Thoracic aorta (tissue), 2 donors: ENCODE measurements at regions not wholly inside any gene's neighbourhood (a gene's known extent, or its start where the extent isn't known, plus 50 kb on each side); places are given as distances from the start of the nearest gene placed in this dataset.
"Not testable (repeated sequence)": the region's sequence is repeated elsewhere in the genome, so short reads cannot be mapped to it uniquely, and the experiment has no call there.

Experiments used
- ATAC-seq: fragments of 150-250 bp; one replicate; pipeline ENCODE4 v1.8.0; 2017; ENCODE audit warnings: low read depth; ENCODE audit not compliant: insufficient number of reproducible peaks, low FRiP score
- DNase-seq: peaks from one replicate; pipeline ENCODE4 v3.0.0-alpha.2; 2020; ENCODE audit warnings: low spot score
- H3K27ac ChIP-seq, 2 donors: fragments of 200-600 bp; sonication (generic); 1 replicate in 1 of 2; 2 replicates in 1 of 2; pipeline ENCODE4 v1.5.1; 2016; ENCODE audit warnings: mild to moderate bottlenecking in 2 of 2, moderate library complexity in 2 of 2
- H3K27me3 ChIP-seq: fragments of 200-600 bp; sonication (generic); replicated peaks from 2 replicates; pipeline ENCODE4 v1.6.0; 2016; ENCODE audit warnings: mild to moderate bottlenecking; ENCODE audit not compliant: insufficient read depth
- H3K36me3 ChIP-seq: fragments of 200-600 bp; sonication (generic); one replicate; pipeline ENCODE4 v1.5.1; 2016
- H3K4me1 ChIP-seq, 2 donors: fragments of 200-600 bp; sonication (generic); 1 replicate in 1 of 2; 2 replicates in 1 of 2; pipeline versions ENCODE4 v1.5.1 to v1.6.0; 2016; ENCODE audit warnings: low read depth in 2 of 2, mild to moderate bottlenecking in 1 of 2; ENCODE audit not compliant: control insufficient read depth in 1 of 2
- H3K4me3 ChIP-seq: fragments of 200-600 bp; sonication (generic); 2 replicates; pipeline ENCODE4 v1.5.1; 2016; ENCODE audit warnings: mild to moderate bottlenecking
- H3K9me3 ChIP-seq: fragments of 200-600 bp; sonication (generic); 2 replicates; pipeline ENCODE4 v1.5.1; 2016
- TF ChIP-seq, protein P1 (sequence below): fragments of 200-600 bp; sonication (generic); IDR thresholded peaks from one replicate; pipeline ENCODE4 v1.5.1; 2019; ENCODE audit warnings: antibody characterized with exemption

DNA sequence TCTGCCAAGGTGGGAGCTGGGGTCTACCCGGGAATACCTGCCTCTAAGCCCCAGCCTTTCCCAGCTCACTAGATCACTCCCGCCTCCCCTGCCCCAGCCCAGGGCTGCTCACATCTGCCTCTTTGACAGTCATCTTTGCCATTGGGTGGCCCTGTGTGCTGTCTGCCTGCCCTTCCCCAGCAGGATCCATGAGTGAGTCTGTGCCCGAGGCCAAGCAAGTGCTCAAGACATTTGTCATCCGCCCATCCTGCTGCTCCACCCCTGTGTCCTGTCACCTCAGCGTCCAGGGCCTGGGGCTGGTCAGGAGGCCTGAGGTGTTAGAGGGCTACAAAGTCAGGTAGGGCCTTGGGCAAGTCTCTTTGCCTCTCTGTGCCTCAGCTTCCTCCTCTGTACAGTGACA is 89.4 kb downstream of the LSM3 start:
- no peak overlapping the region for H3K4me3 ChIP-seq
- DNase-seq (no peak), ATAC-seq (no peak)
- H3K4me1 ChIP-seq = no peaks in the 10 kb centered on the region
- no peaks in the 10 kb centered on the region for H3K9me3 ChIP-seq
- no peaks in the 10 kb centered on the region for H3K36me3 ChIP-seq
- H3K27ac ChIP-seq = no peak overlapping the region
- no peaks in the 10 kb centered on the region for H3K27me3 ChIP-seq
- TF ChIP-seq, protein P1, sequence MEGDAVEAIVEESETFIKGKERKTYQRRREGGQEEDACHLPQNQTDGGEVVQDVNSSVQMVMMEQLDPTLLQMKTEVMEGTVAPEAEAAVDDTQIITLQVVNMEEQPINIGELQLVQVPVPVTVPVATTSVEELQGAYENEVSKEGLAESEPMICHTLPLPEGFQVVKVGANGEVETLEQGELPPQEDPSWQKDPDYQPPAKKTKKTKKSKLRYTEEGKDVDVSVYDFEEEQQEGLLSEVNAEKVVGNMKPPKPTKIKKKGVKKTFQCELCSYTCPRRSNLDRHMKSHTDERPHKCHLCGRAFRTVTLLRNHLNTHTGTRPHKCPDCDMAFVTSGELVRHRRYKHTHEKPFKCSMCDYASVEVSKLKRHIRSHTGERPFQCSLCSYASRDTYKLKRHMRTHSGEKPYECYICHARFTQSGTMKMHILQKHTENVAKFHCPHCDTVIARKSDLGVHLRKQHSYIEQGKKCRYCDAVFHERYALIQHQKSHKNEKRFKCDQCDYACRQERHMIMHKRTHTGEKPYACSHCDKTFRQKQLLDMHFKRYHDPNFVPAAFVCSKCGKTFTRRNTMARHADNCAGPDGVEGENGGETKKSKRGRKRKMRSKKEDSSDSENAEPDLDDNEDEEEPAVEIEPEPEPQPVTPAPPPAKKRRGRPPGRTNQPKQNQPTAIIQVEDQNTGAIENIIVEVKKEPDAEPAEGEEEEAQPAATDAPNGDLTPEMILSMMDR = no peak

DNA sequence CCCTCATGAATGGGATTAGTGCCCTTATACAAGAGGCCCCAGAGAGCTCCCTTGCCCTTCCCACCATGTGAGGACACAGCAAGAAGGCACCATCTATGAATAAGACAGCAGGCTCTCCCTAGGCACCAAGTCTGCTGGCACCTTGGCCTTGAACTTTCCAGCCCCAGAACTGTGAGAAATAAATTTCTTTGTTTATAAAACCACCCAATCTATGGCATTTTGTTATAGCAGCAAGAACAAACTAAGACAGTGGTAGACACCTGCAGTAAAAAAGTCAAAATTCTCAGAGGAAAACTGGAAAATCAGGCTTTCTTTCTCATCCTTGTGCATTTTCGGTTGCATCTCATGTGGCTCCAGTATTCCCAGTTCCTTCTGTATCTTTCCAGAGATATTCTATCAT is 90.3 kb downstream of the LSM3 start:
- no peaks in the 10 kb centered on the region for H3K36me3 ChIP-seq
- no peak overlapping the region for H3K4me3 ChIP-seq
- ATAC-seq = no peak
- no peaks in the 10 kb centered on the region for H3K4me1 ChIP-seq
- no peak for DNase-seq
- TF ChIP-seq, protein P1 = no peak
- no peak overlapping the region for H3K27ac ChIP-seq
- no peaks in the 10 kb centered on the region for H3K9me3 ChIP-seq
- no peaks in the 10 kb centered on the region for H3K27me3 ChIP-seq

DNA sequence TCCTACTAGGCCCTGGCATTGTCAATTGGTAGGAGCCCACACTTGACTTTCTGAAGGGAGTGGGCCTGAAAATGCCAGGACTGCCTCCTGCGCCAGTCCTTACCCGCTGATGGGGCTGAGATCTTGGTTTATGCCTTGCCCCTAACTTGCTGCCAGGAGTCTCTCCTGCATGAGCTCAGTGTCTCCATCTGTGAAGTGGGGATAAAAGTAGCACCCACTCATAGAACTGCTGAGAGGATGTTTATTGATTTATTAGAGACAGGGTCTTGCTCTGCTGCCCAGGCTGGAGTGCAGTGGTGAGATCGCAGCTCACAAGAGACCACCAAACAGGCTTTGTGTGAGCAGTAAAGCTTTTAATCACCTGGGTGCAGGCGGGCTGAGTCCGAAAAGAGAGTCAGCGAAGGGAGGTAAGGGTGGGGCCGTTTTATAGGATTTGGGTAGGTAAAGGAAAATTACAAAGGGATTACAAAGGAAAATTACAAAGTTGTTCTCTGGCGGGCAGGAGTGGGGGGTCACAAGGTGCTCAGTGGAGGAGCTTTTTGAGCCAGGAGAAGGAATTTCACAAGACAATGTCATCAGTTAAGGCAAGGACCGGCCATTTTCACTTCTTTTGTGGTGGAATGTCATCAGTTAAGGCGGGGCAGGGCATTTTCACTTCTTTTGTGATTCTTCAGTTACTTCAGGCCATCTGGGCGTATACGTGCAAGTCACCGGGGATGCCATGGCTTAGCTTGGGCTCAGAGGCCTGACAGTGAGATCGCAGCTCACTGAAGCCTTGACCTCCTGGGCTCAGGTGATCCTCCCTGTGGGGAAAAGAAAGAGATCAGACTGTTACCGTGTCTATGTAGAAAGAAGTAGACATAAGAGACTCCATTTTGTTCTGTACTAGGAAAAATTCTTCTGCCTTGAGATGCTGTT is 93.7 kb downstream of the LSM3 start:
- H3K36me3 ChIP-seq, H3K27ac ChIP-seq, H3K4me1 ChIP-seq, ATAC-seq, H3K4me3 ChIP-seq, DNase-seq, H3K9me3 ChIP-seq, H3K27me3 ChIP-seq: not testable (repeated sequence)

DNA sequence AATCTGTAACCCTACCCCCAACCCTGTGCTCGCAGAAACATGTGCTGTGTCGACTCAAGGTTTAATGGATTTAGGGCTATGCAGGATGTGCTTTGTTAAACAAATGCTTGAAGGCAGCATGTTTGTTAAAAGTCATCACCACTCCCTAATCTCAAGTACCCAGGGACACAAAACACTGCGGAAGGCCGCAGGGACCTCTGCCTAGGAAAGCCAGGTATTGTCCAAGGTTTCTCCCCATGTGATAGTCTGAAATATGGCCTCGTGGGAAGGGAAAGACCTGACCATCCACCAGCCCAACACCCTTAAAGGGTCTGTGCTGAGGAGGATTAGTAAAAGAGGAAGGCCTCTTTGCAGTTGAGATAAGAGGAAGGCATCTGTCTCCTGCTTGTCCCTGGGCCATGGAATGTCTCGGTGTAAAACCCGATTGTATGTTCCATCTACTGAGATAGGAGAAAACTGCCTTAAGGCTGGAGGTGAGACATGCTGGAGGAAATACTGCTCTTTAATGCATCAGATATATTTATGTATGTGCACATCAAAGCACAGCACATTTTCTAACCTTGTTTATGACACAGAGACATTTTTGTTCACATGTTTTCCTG is 94.4 kb downstream of the LSM3 start:
- not testable (repeated sequence) for H3K4me3 ChIP-seq, H3K4me1 ChIP-seq, H3K9me3 ChIP-seq, H3K27me3 ChIP-seq, H3K36me3 ChIP-seq, ATAC-seq, DNase-seq, H3K27ac ChIP-seq

DNA sequence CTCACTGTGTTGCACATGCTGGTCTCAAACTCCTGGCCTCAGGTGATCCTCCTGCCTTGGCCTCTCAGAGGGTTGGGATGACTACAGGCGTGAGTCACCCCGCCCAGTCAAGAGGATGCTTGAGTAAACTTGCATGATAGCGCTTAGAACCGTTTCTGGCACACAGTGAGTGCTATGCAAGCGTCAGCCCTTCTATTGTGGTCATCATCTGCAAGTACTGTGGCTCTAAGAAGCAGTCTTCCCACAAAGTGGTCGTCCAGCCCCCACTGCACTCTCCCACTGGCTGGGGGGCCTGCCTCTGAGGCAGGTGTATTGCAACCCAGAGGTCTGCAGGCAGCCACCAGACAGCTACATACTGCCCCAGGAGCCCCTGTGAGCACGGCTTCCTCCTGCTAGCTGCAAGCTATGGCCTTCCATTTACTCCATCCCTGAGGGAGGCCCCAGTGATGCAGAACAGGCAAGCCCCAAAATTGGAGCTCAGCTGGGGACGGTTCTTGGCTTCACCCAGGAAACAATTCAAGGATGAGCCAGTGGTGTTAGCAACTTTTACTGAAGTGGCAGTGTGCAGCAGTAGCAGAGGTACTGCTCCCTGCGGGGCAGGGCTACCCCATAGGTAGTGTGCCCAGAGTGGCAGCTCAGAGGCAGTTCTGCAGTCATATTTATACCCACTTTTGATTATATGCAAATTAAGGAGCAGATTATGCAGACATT is 95.4 kb downstream of the LSM3 start:
- no peak for DNase-seq
- no peaks in the 10 kb centered on the region for H3K9me3 ChIP-seq

More for the DNA sequence above, 95.4 kb downstream of the LSM3 start:
- no peaks in the 10 kb centered on the region for H3K36me3 ChIP-seq
- no peaks in the 10 kb centered on the region for H3K27me3 ChIP-seq
- ATAC-seq = no peak
- H3K4me3 ChIP-seq = no peak overlapping the region
- no peaks in the 10 kb centered on the region for H3K4me1 ChIP-seq
- no peak overlapping the region for H3K27ac ChIP-seq
- TF ChIP-seq, protein P1 = no peak
